SK-N-SH (cell line): ENCODE measurements at regions not wholly inside any gene's neighbourhood (a gene's known extent, or its start where the extent isn't known, plus 50 kb on each side); places are given as distances from the start of the nearest gene placed in this dataset.

Experiments used
- CTCF ChIA-PET: fragments of 300-600, 350-600 bp; formaldehyde crosslinking; extraction: SDS; loops from one replicate; lab custom pipeline; 2021; lab: Yijun Ruan, JAX
- POLR2A ChIA-PET: fragments of 350-600 bp; sonication (Branson Sonifier 250); formaldehyde crosslinking; extraction: SDS; loops from one replicate; lab custom pipeline; 2020; ENCODE audit warnings: antibody characterized with exemption, inconsistent platforms; lab: Yijun Ruan, JAX
- DNase-seq: peaks from one replicate; pipeline ENCODE4 v3.0.0; 2012
- H2AFZ ChIP-seq: fragments of 200-600 bp; sonication (generic); 2 replicates; pipeline ENCODE4 v1.8.1; 2016; ENCODE audit warnings: antibody characterized with exemption, mild to moderate bottlenecking, low read depth
- H3F3A ChIP-seq: fragments of 200-600 bp; sonication (generic); replicated peaks from 2 replicates; pipeline ENCODE3; 2016; ENCODE audit warnings: antibody characterized with exemption, mild to moderate bottlenecking; ENCODE audit not compliant: insufficient read depth
- H3K27ac ChIP-seq, 2 experiments: fragments of 200-500 bp in 1 of 2; fragments of 200-600 bp in 1 of 2; sonication (Bioruptor generic) in 1 of 2; sonication (generic), shearing (Covaris generic) in 1 of 2; 2 replicates each; pipeline versions ENCODE4 v1.5.1 to v1.6.1; 2014 to 2016; ENCODE audit warnings: low read depth in 2 of 2, inconsistent platforms in 1 of 2, low read length in 1 of 2, mild to moderate bottlenecking in 1 of 2, mixed read lengths in 1 of 2
- H3K27me3 ChIP-seq: fragments of 200-600 bp; sonication (generic), shearing (Covaris generic); 2 replicates; pipeline ENCODE4 v1.6.1; 2016; ENCODE audit warnings: mixed run types; ENCODE audit not compliant: insufficient read depth
- H3K36me3 ChIP-seq, 2 experiments: fragments of 200-500 bp in 1 of 2; fragments of 200-600 bp in 1 of 2; sonication (Bioruptor generic) in 1 of 2; sonication (generic) in 1 of 2; replicated peaks in 1 of 2; 2 replicates each; pipeline versions ENCODE3 to v1.5.1; 2014 to 2016; ENCODE audit warnings: low read length in 1 of 2, mild to moderate bottlenecking in 1 of 2; ENCODE audit not compliant: insufficient read depth in 2 of 2, control insufficient read depth in 1 of 2
- H3K4me1 ChIP-seq, 2 experiments: fragments of 200-500 bp in 1 of 2; fragments of 200-600 bp in 1 of 2; sonication (Bioruptor generic) in 1 of 2; sonication (generic), shearing (Covaris generic) in 1 of 2; 2 replicates each; pipeline versions ENCODE4 v1.5.1 to v1.6.1; 2014 to 2016; ENCODE audit warnings: low read depth in 1 of 2, low read length in 1 of 2, mixed run types in 1 of 2; ENCODE audit not compliant: insufficient read depth in 2 of 2, control insufficient read depth in 1 of 2
- H3K4me2 ChIP-seq: fragments of 200-600 bp; sonication (generic), shearing (Covaris generic); 2 replicates; pipeline ENCODE4 v1.6.1; 2017; ENCODE audit warnings: mixed run types
- H3K4me3 ChIP-seq, 2 experiments: fragments of 200-500 bp in 1 of 2; fragments of 200-600 bp in 1 of 2; sonication (Bioruptor generic) in 1 of 2; sonication (generic), shearing (Covaris generic) in 1 of 2; 2 replicates each; pipeline versions ENCODE4 v1.5.1 to v1.8.1; 2014 to 2016; ENCODE audit warnings: low read depth in 2 of 2, inconsistent platforms in 1 of 2, low read length in 1 of 2, mild to moderate bottlenecking in 1 of 2, mixed read lengths in 1 of 2, moderate library complexity in 1 of 2
- H3K79me2 ChIP-seq: fragments of 200-600 bp; sonication (generic); 2 replicates; pipeline ENCODE4 v1.8.1; 2017; ENCODE audit warnings: mild to moderate bottlenecking; ENCODE audit not compliant: insufficient read depth
- H3K9ac ChIP-seq: fragments of 200-600 bp; sonication (generic); 2 replicates; pipeline ENCODE4 v1.6.1; 2017; ENCODE audit warnings: mixed run types
- H3K9me2 ChIP-seq: fragments of 200-600 bp; sonication (generic); 2 replicates; pipeline ENCODE4 v1.6.1; 2017; ENCODE audit warnings: mixed run types
- H3K9me3 ChIP-seq: fragments of 200-600 bp; sonication (generic); 2 replicates; pipeline ENCODE4 v1.6.1; 2017; ENCODE audit warnings: mixed run types, mild to moderate bottlenecking, moderate library complexity
- H4K20me1 ChIP-seq: fragments of 200-600 bp; sonication (generic); 2 replicates; pipeline ENCODE4 v1.6.1; 2017; ENCODE audit warnings: mild to moderate bottlenecking, mixed run types; ENCODE audit not compliant: insufficient read depth
- CHD2 ChIP-seq: fragments of 150-350 bp; IDR thresholded peaks from 2 replicates; pipeline ENCODE4 v1.6.1; 2018; ENCODE audit warnings: low read length; ENCODE audit not compliant: partially characterized antibody
- ELF1 ChIP-seq: IDR thresholded peaks from 2 replicates; pipeline ENCODE4 v1.4.0; 2012
- EP300 ChIP-seq, 2 experiments: IDR thresholded peaks; 2 replicates each; pipeline versions ENCODE4 v1.4.0 to v1.6.1; 2012; ENCODE audit warnings: borderline replicate concordance in 1 of 2, low read depth in 1 of 2, low read length in 1 of 2
- MEF2A ChIP-seq: IDR thresholded peaks from 2 replicates; pipeline ENCODE4 v1.4.0; 2012; ENCODE audit warnings: low read depth, borderline replicate concordance
- NFIC ChIP-seq: IDR thresholded peaks from 2 replicates; pipeline ENCODE4 v1.4.0; 2012; ENCODE audit warnings: borderline replicate concordance
- NRF1 ChIP-seq: IDR thresholded peaks from 2 replicates; pipeline ENCODE4 v1.6.1; 2012; ENCODE audit warnings: low read depth, mild to moderate bottlenecking, low read length
- POLR2AphosphoS5 ChIP-seq: IDR thresholded peaks from 2 replicates; pipeline ENCODE4 v1.6.1; 2012; ENCODE audit warnings: low read depth, low read length
- RAD21 ChIP-seq: IDR thresholded peaks from 2 replicates; pipeline ENCODE4 v1.6.1; 2012; ENCODE audit warnings: mild to moderate bottlenecking, low read length
- REST ChIP-seq: IDR thresholded peaks from 2 replicates; pipeline ENCODE4 v1.6.1; 2012; ENCODE audit warnings: mild to moderate bottlenecking, low read depth, low read length, moderate library complexity
- RFX5 ChIP-seq: IDR thresholded peaks from 2 replicates; pipeline ENCODE4 v1.6.1; 2012; ENCODE audit warnings: mild to moderate bottlenecking, improper control_type of control experiment, low read length
- RXRA ChIP-seq: IDR thresholded peaks from 2 replicates; pipeline ENCODE4 v1.4.0; 2012; ENCODE audit warnings: low read depth, mild to moderate bottlenecking, borderline replicate concordance
- SMC3 ChIP-seq: IDR thresholded peaks from 2 replicates; pipeline ENCODE4 v1.6.1; 2012; ENCODE audit warnings: low read depth, low read length, improper control_type of control experiment
- TCF12 ChIP-seq: IDR thresholded peaks from 2 replicates; pipeline ENCODE4 v1.4.0; 2012
- USF1 ChIP-seq: IDR thresholded peaks from 2 replicates; pipeline ENCODE4 v1.4.0; 2012; ENCODE audit warnings: low read depth, borderline replicate concordance
- YY1 ChIP-seq: IDR thresholded peaks from 2 replicates; pipeline ENCODE4 v1.4.0; 2012; ENCODE audit warnings: low read depth, mild to moderate bottlenecking
- ZBTB33 ChIP-seq: IDR thresholded peaks from 2 replicates; pipeline ENCODE4 v1.4.0; 2012; ENCODE audit warnings: low read depth, borderline replicate concordance
- WGBS: methylation state at CpG from one replicate; pipeline ENCODE4 v1.1.6; 2017; ENCODE audit warnings: low lambda C conversion rate; 5-methylcytosine and 5-hydroxymethylcytosine counted together

GRCh38 chr3:115470254-115470653 is 153.1 kb upstream of the GAP43 start (continued):
- TF ChIP-seq RFX5 (no peak), SMC3 (no peak), USF1 (no peak), ELF1 (no peak), EP300 (IDR thresholded peaks at IDR 0.05; ENCODE audit: borderline replicate concordance in 1 of 2, low read depth in 1 of 2, low read length in 1 of 2) (no peak), ZBTB33 (no peak), NRF1 (no peak), NFIC (no peak), RAD21 (no peak), POLR2AphosphoS5 (no peak), YY1 (no peak), CHD2 (no peak)

GRCh38 chr3:115475178-115476041 is 147.9 kb upstream of the GAP43 start:
- Histone ChIP-seq H3K27ac (no peak overlapping the region), H3K4me1 (peaks cover 0 to under 1% of the 10 kb centered on the region in 2 experiments; a peak in 1 of 4 replicates), H3K79me2 (no peaks in the 10 kb centered on the region), H3K9me3 (no peaks in the 10 kb centered on the region), H3K36me3 (no peaks in the 10 kb centered on the region), H3K9me2 (no peaks in the 10 kb centered on the region), H3K4me3 (no peak overlapping the region), H3K4me2 (no peak overlapping the region), H4K20me1 (no peaks in the 10 kb centered on the region), H3K9ac (no peak overlapping the region), H3K27me3 (no peaks in the 10 kb centered on the region), H3F3A (no peaks in the 10 kb centered on the region), H2AFZ (no peak overlapping the region)
- POLR2A ChIA-PET = no interaction called here
- CTCF ChIA-PET = interaction anchor here (0.9 to 1.5 kb wide), 2 partner anchors 13 to 258 kb away, joined by 3 to 4 read pairs; no protein-coding TSS in a partner anchor
- WGBS = 78% methylated on average over 9 of the region's 9 CpGs
- DNase-seq = no peak
- TF ChIP-seq MEF2A (no peak), CHD2 (no peak), REST (no peak), RXRA (no peak), TCF12 (no peak)
